Medulla oblongata (tissue), 1 donor: ENCODE measurements at regions not wholly inside any gene's neighbourhood (a gene's known extent, or its start where the extent isn't known, plus 50 kb on each side); places are given as distances from the start of the nearest gene placed in this dataset.
"Not testable (repeated sequence)": the region's sequence is repeated elsewhere in the genome, so short reads cannot be mapped to it uniquely, and the experiment has no call there.

Source experiments
- DNase-seq: peaks from one replicate; pipeline ENCODE4 v3.0.0-alpha.2; 2015; ENCODE audit errors: extremely low spot score

GRCh38 chr2:83969085-83969484, 490.0 kb downstream of the SUCLG1 start:
- no peak for DNase-seq

- no peak for DNase-seq
These were observed 491.2 kb downstream of the SUCLG1 start for GRCh38 chr2:83967854-83968253.

GRCh38 chr2:83966946-83967345, 492.1 kb downstream of the SUCLG1 start:
- DNase-seq = not testable (repeated sequence)

GRCh38 chr2:83961512-83961911, 497.6 kb downstream of the SUCLG1 start:
- no peak for DNase-seq

GRCh38 chr2:83960371-83960770, 498.7 kb downstream of the SUCLG1 start:
- DNase-seq = no peak

GRCh38 chr2:83959266-83959665, 499.8 kb downstream of the SUCLG1 start:
- no peak for DNase-seq

GRCh38 chr2:83956991-83957390, 502.1 kb downstream of the SUCLG1 start:
- no peak for DNase-seq

- DNase-seq = no peak
These were observed 505.4 kb downstream of the SUCLG1 start for GRCh38 chr2:83953697-83954096.

- DNase-seq = no peak
These were observed 507.6 kb downstream of the SUCLG1 start for GRCh38 chr2:83951378-83951947.

- no peak for DNase-seq
These were observed 509.7 kb downstream of the SUCLG1 start for GRCh38 chr2:83949361-83949760.

- DNase-seq = no peak
These were observed 514.9 kb downstream of the SUCLG1 start for GRCh38 chr2:83944191-83944590.

GRCh38 chr2:83943265-83943664, 515.8 kb downstream of the SUCLG1 start:
- no peak for DNase-seq

- peak; percentile 50 for DNase-seq
These were observed 517.2 kb downstream of the SUCLG1 start for GRCh38 chr2:83941886-83942285.

- no peak for DNase-seq
These were observed 525.3 kb downstream of the SUCLG1 start for GRCh38 chr2:83933749-83934148.

GRCh38 chr2:83923531-83923930, 535.5 kb downstream of the SUCLG1 start:
- no peak for DNase-seq

GRCh38 chr2:83916559-83916958, 542.5 kb downstream of the SUCLG1 start:
- DNase-seq = no peak

GRCh38 chr2:83915381-83915780, 543.7 kb downstream of the SUCLG1 start:
- DNase-seq = no peak

GRCh38 chr2:83908750-83909149, 550.3 kb downstream of the SUCLG1 start:
- DNase-seq = no peak

- no peak for DNase-seq
These were observed 557.8 kb downstream of the SUCLG1 start for GRCh38 chr2:83901317-83901716.

GRCh38 chr2:83900862-83901261, 558.2 kb downstream of the SUCLG1 start:
- no peak for DNase-seq

- DNase-seq = no peak
These were observed 559.8 kb downstream of the SUCLG1 start for GRCh38 chr2:83899271-83899670.

GRCh38 chr2:83894976-83895375, 564.1 kb downstream of the SUCLG1 start:
- no peak for DNase-seq

GRCh38 chr2:83887757-83888156, 571.3 kb downstream of the SUCLG1 start:
- no peak for DNase-seq

- DNase-seq = no peak
These were observed 580.0 kb downstream of the SUCLG1 start for GRCh38 chr2:83879127-83879526.
